Endothelial cell of umbilical vein (primary cell): ENCODE measurements at regions not wholly inside any gene's neighbourhood (a gene's known extent, or its start where the extent isn't known, plus 50 kb on each side); places are given as distances from the start of the nearest gene placed in this dataset.

ENCODE experiments used
- EZH2 ChIP-seq: IDR thresholded peaks from 2 replicates; pipeline ENCODE4 v1.6.1; 2012; ENCODE audit warnings: borderline replicate concordance, low read depth, mild to moderate bottlenecking, moderate library complexity, low read length, inconsistent platforms; ENCODE audit not compliant: severe bottlenecking
- GATA2 ChIP-seq: IDR thresholded peaks from 2 replicates; pipeline ENCODE4 v1.7.0; 2011; ENCODE audit warnings: low read depth, mild to moderate bottlenecking, moderate library complexity, mixed read lengths, low read length; ENCODE audit not compliant: insufficient read length, insufficient read depth
- JUN ChIP-seq: IDR thresholded peaks from 2 replicates; pipeline ENCODE4 v1.6.1; 2011; ENCODE audit warnings: borderline replicate concordance, low read depth; ENCODE audit not compliant: insufficient read length, insufficient read depth
- MAX ChIP-seq: IDR thresholded peaks from 2 replicates; pipeline ENCODE4 v1.6.1; 2011; ENCODE audit not compliant: insufficient read depth, insufficient read length
- MYC ChIP-seq: IDR thresholded peaks from one replicate; pipeline ENCODE4 v1.6.1; 2011; ENCODE audit warnings: mild to moderate bottlenecking, low read depth, low read length
- POLR2A ChIP-seq: IDR thresholded peaks from 2 replicates; pipeline ENCODE4 v1.6.1; 2012; ENCODE audit warnings: low read depth, mild to moderate bottlenecking, control low read depth, low read length
- POLR2AphosphoS5 ChIP-seq: IDR thresholded peaks from 2 replicates; pipeline ENCODE4 v1.6.1; 2012; ENCODE audit warnings: low read depth, mild to moderate bottlenecking, control low read depth, low read length, moderate library complexity; ENCODE audit not compliant: insufficient read depth
- TF ChIP-seq, protein P1 (sequence below), 2 donors: IDR thresholded peaks; 1 replicate in 1 of 2; 2 replicates in 1 of 2; pipeline ENCODE4 v1.5.1; 2011; ENCODE audit warnings: low read length in 2 of 2, mild to moderate bottlenecking in 2 of 2, moderate library complexity in 2 of 2, control low read depth in 1 of 2, inconsistent platforms in 1 of 2, low read depth in 1 of 2; ENCODE audit not compliant: insufficient read depth in 1 of 2; ENCODE audit errors: extremely low read depth in 1 of 2

DNA sequence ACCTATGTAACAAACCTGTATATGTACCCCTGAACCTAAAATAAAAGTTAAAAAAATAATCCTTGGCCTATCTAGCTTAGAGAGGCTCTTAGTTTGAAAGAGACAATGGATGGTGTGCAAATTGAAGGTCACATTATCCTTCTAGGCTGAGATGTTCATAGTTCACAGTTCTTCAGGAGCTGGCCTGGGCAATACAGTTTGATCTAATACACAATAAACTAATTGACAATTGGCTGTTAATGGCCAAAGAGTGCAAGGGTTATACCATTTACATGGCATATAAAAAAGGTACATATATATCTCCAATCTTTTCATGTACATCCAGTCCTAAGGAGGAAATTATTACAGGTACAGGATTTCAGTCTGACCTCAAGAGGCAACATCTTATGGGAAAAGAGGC, 117.4 kb upstream of the NEDD9 start:
- TF ChIP-seq EZH2: no peak
- TF ChIP-seq, protein P1, sequence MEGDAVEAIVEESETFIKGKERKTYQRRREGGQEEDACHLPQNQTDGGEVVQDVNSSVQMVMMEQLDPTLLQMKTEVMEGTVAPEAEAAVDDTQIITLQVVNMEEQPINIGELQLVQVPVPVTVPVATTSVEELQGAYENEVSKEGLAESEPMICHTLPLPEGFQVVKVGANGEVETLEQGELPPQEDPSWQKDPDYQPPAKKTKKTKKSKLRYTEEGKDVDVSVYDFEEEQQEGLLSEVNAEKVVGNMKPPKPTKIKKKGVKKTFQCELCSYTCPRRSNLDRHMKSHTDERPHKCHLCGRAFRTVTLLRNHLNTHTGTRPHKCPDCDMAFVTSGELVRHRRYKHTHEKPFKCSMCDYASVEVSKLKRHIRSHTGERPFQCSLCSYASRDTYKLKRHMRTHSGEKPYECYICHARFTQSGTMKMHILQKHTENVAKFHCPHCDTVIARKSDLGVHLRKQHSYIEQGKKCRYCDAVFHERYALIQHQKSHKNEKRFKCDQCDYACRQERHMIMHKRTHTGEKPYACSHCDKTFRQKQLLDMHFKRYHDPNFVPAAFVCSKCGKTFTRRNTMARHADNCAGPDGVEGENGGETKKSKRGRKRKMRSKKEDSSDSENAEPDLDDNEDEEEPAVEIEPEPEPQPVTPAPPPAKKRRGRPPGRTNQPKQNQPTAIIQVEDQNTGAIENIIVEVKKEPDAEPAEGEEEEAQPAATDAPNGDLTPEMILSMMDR (IDR thresholded peaks at IDR 0.05; ENCODE audit: extremely low read depth in 1 of 2, insufficient read depth in 1 of 2, low read depth in 1 of 2, low read length in 2 of 2): no peak
- TF ChIP-seq MAX: no peak
- TF ChIP-seq MYC: no peak
- no peak for TF ChIP-seq POLR2A
- TF ChIP-seq GATA2: no peak
- TF ChIP-seq JUN: no peak
- TF ChIP-seq POLR2AphosphoS5: no peak
